ENCODE measurements at regions not wholly inside any gene's neighbourhood (a gene's known extent, or its start where the extent isn't known, plus 50 kb on each side); places are given as distances from the start of the nearest gene placed in this dataset.

- no peaks in the 10 kb centered on the region for H3K9me3 ChIP-seq (ENCODE audit: insufficient read depth, low read length, severe bottlenecking)
- no peak overlapping the region for H2AFZ ChIP-seq (ENCODE audit: low read depth, low read length)
- no peaks in the 10 kb centered on the region for H3K4me1 ChIP-seq (ENCODE audit: insufficient read depth, low read length)
- H3K27me3 ChIP-seq (ENCODE audit: insufficient read depth, low read length, poor library complexity): no peaks in the 10 kb centered on the region
- no peaks in the 10 kb centered on the region for H3K36me3 ChIP-seq (ENCODE audit: insufficient read depth, low read length)
- H3K4me3 ChIP-seq (ENCODE audit: low read depth in 1 of 2, low read length in 2 of 2): no peak overlapping the region
- H3K79me2 ChIP-seq (ENCODE audit: insufficient read depth, low read length): no peaks in the 10 kb centered on the region
- H3K4me2 ChIP-seq (ENCODE audit: insufficient read depth, low read length): no peak overlapping the region
- H4K20me1 ChIP-seq (ENCODE audit: insufficient read depth, low read length): no peaks in the 10 kb centered on the region
- ATAC-seq (ENCODE audit: insufficient read depth, low read depth) (no peak), DNase-seq (no peak)
- no peak overlapping the region for H3K27ac ChIP-seq (ENCODE audit: low read length)
- H3K9ac ChIP-seq (ENCODE audit: low read depth, low read length): no peak overlapping the region
- TF ChIP-seq CTCF (IDR thresholded peaks at IDR 0.05; ENCODE audit: borderline replicate concordance, extremely low read depth, low read length, poor library complexity, severe bottlenecking) (no peak), EZH2 (IDR thresholded peaks at IDR 0.05; ENCODE audit: borderline replicate concordance, low read depth, low read length, severe bottlenecking) (no peak)
Measured at GRCh38 chr3:116961106-116961505, 251.5 kb downstream of the TUSC7 start.

- no peaks in the 10 kb centered on the region for H4K20me1 ChIP-seq (ENCODE audit: insufficient read depth, low read length)
- H3K4me2 ChIP-seq (ENCODE audit: insufficient read depth, low read length): no peak overlapping the region
- TF ChIP-seq EZH2 (IDR thresholded peaks at IDR 0.05; ENCODE audit: borderline replicate concordance, low read depth, low read length, severe bottlenecking) (no peak), CTCF (IDR thresholded peaks at IDR 0.05; ENCODE audit: borderline replicate concordance, extremely low read depth, low read length, poor library complexity, severe bottlenecking) (no peak)
- DNase-seq (no peak), ATAC-seq (ENCODE audit: insufficient read depth, low read depth) (no peak)
- H3K36me3 ChIP-seq (ENCODE audit: insufficient read depth, low read length): no peaks in the 10 kb centered on the region
- H3K27ac ChIP-seq (ENCODE audit: low read length): no peak overlapping the region
- no peaks in the 10 kb centered on the region for H3K4me1 ChIP-seq (ENCODE audit: insufficient read depth, low read length)
- no peaks in the 10 kb centered on the region for H3K9me3 ChIP-seq (ENCODE audit: insufficient read depth, low read length, severe bottlenecking)
- no peaks in the 10 kb centered on the region for H3K79me2 ChIP-seq (ENCODE audit: insufficient read depth, low read length)
- H2AFZ ChIP-seq (ENCODE audit: low read depth, low read length): no peak overlapping the region
- H3K9ac ChIP-seq (ENCODE audit: low read depth, low read length): no peak overlapping the region
- H3K27me3 ChIP-seq (ENCODE audit: insufficient read depth, low read length, poor library complexity): no peaks in the 10 kb centered on the region
- H3K4me3 ChIP-seq (ENCODE audit: low read depth in 1 of 2, low read length in 2 of 2): no peak overlapping the region
Measured at GRCh38 chr3:116963802-116964201, 254.2 kb downstream of the TUSC7 start.

- no peak overlapping the region for H3K4me2 ChIP-seq (ENCODE audit: insufficient read depth, low read length)
- H3K9ac ChIP-seq (ENCODE audit: low read depth, low read length): no peak overlapping the region
- H3K36me3 ChIP-seq (ENCODE audit: insufficient read depth, low read length): no peaks in the 10 kb centered on the region
- H4K20me1 ChIP-seq (ENCODE audit: insufficient read depth, low read length): no peaks in the 10 kb centered on the region
- no peaks in the 10 kb centered on the region for H3K79me2 ChIP-seq (ENCODE audit: insufficient read depth, low read length)
- no peak for ATAC-seq (ENCODE audit: insufficient read depth, low read depth)
- no peak for TF ChIP-seq EZH2 (IDR thresholded peaks at IDR 0.05; ENCODE audit: borderline replicate concordance, low read depth, low read length, severe bottlenecking)
- TF ChIP-seq CTCF (IDR thresholded peaks at IDR 0.05; ENCODE audit: borderline replicate concordance, extremely low read depth, low read length, poor library complexity, severe bottlenecking): no peak
- no peak overlapping the region for H3K4me3 ChIP-seq (ENCODE audit: low read depth in 1 of 2, low read length in 2 of 2)
- H3K4me1 ChIP-seq (ENCODE audit: insufficient read depth, low read length): no peaks in the 10 kb centered on the region
- H3K27me3 ChIP-seq (ENCODE audit: insufficient read depth, low read length, poor library complexity): no peaks in the 10 kb centered on the region
- no peaks in the 10 kb centered on the region for H3K9me3 ChIP-seq (ENCODE audit: insufficient read depth, low read length, severe bottlenecking)
- no peak overlapping the region for H3K27ac ChIP-seq (ENCODE audit: low read length)
- no peak for DNase-seq
- no peak overlapping the region for H2AFZ ChIP-seq (ENCODE audit: low read depth, low read length)
Measured at GRCh38 chr3:116966649-116967048, 257.1 kb downstream of the TUSC7 start.

- Histone ChIP-seq H3K4me2 (ENCODE audit: insufficient read depth, low read length) (no peak overlapping the region), H3K27ac (ENCODE audit: low read length) (no peak overlapping the region), H4K20me1 (ENCODE audit: insufficient read depth, low read length) (no peaks in the 10 kb centered on the region), H3K9me3 (ENCODE audit: insufficient read depth, low read length, severe bottlenecking) (no peaks in the 10 kb centered on the region), H3K4me1 (ENCODE audit: insufficient read depth, low read length) (no peaks in the 10 kb centered on the region), H3K4me3 (ENCODE audit: low read depth in 1 of 2, low read length in 2 of 2) (no peak overlapping the region), H3K9ac (ENCODE audit: low read depth, low read length) (no peak overlapping the region), H2AFZ (ENCODE audit: low read depth, low read length) (no peak overlapping the region), H3K27me3 (ENCODE audit: insufficient read depth, low read length, poor library complexity) (no peaks in the 10 kb centered on the region), H3K79me2 (ENCODE audit: insufficient read depth, low read length) (no peaks in the 10 kb centered on the region), H3K36me3 (ENCODE audit: insufficient read depth, low read length) (no peaks in the 10 kb centered on the region)
- DNase-seq: no peak
- no peak for ATAC-seq (ENCODE audit: insufficient read depth, low read depth)
- no peak for TF ChIP-seq EZH2 (IDR thresholded peaks at IDR 0.05; ENCODE audit: borderline replicate concordance, low read depth, low read length, severe bottlenecking)
- TF ChIP-seq CTCF (IDR thresholded peaks at IDR 0.05; ENCODE audit: borderline replicate concordance, extremely low read depth, low read length, poor library complexity, severe bottlenecking): no peak
Measured at GRCh38 chr3:116969135-116969534, 259.6 kb downstream of the TUSC7 start.
